HepG2 (cell line): ENCODE measurements at regions not wholly inside any gene's neighbourhood (a gene's known extent, or its start where the extent isn't known, plus 50 kb on each side); places are given as distances from the start of the nearest gene placed in this dataset.

ENCODE experiments used
- ATAC-seq: fragments of 200-7000 bp; cut with Tn5 transposase; 3 replicates; pipeline ENCODE4 v1.9.1; 2020; ENCODE audit warnings: mild to moderate bottlenecking, moderate library complexity
- BruUV-seq: library from RNA; stranded (reverse); fragments of 400-500 nt; replicated peaks from 2 replicates; lab custom pipeline; 2021; lab: Mats Ljungman, UMichigan
- CTCF ChIA-PET: fragments of 300-600 bp; formaldehyde crosslinking; extraction: SDS; loops from one replicate; lab custom pipeline; 2021; ENCODE audit warnings: low total read pairs, inconsistent platforms, low intra/inter-chr PET ratio; lab: Yijun Ruan, JAX
- POLR2A ChIA-PET: fragments of 350-600 bp; sonication (Branson Sonifier 250); formaldehyde crosslinking; loops from one replicate; lab custom pipeline; 2020; ENCODE audit warnings: antibody characterized with exemption, inconsistent platforms; lab: Yijun Ruan, JAX
- DNase-seq: peaks from one replicate; pipeline ENCODE4 v3.0.0-alpha.2; 2015; ENCODE audit warnings: low spot score
- FAIRE-seq: peaks from 3 replicates; lab custom pipeline; 2011; peaks lifted over from hg19 to GRCh38; lab: Jason Lieb, UNC
- H2AFZ ChIP-seq: one replicate; pipeline ENCODE4 v1.6.1; 2011; ENCODE audit warnings: low read length, inconsistent platforms
- H3K27ac ChIP-seq: fragments of 300-600 bp; 3 replicates; pipeline ENCODE4 v1.8.0; 2011; ENCODE audit warnings: mixed run types, mild to moderate bottlenecking, mixed read lengths, low read length, inconsistent platforms; ENCODE audit not compliant: insufficient read depth; ENCODE audit errors: extremely low read length
- H3K27me3 ChIP-seq, 2 experiments: fragments of 200-600 bp in 1 of 2; 2 replicates in 1 of 2; 3 replicates in 1 of 2; pipeline versions ENCODE4 v1.6.0 to v1.8.0; 2011; ENCODE audit warnings: low read length in 2 of 2, mild to moderate bottlenecking in 2 of 2, moderate library complexity in 2 of 2, inconsistent platforms in 1 of 2; ENCODE audit not compliant: insufficient read depth in 2 of 2, control insufficient read depth in 1 of 2
- H3K36me3 ChIP-seq, 2 experiments: fragments of 200-600 bp in 1 of 2; replicated peaks in 1 of 2; 2 replicates in 1 of 2; 3 replicates in 1 of 2; pipeline versions ENCODE4 v1.5.1 to v1.8.0; 2011; ENCODE audit warnings: low read length in 2 of 2, inconsistent platforms in 1 of 2; ENCODE audit not compliant: insufficient read depth in 2 of 2, control insufficient read depth in 1 of 2
- H3K4me1 ChIP-seq: 2 replicates; pipeline ENCODE4 v1.5.1; 2012; ENCODE audit warnings: low read length, inconsistent platforms; ENCODE audit not compliant: insufficient read depth
- H3K4me2 ChIP-seq: 2 replicates; pipeline ENCODE4 v1.6.0; 2011; ENCODE audit warnings: low read depth, low read length, inconsistent platforms
- H3K4me3 ChIP-seq, 3 experiments: fragments of 200-600 bp in 1 of 3; sonication (generic), shearing (Covaris generic) in 1 of 3; replicated peaks in 1 of 3; 2 replicates each; pipeline ENCODE4 v1.5.1; 2011 to 2016; ENCODE audit warnings: low read length in 3 of 3, inconsistent platforms in 2 of 3, low read depth in 2 of 3, mild to moderate bottlenecking in 2 of 3, control low read depth in 1 of 3, mixed read lengths in 1 of 3; ENCODE audit not compliant: insufficient read depth in 1 of 3
- H3K79me2 ChIP-seq: one replicate; pipeline ENCODE4 v1.6.1; 2011; ENCODE audit warnings: low read length, inconsistent platforms; ENCODE audit not compliant: insufficient read depth
- H3K9ac ChIP-seq: 2 replicates; pipeline ENCODE4 v1.6.0; 2011; ENCODE audit warnings: mild to moderate bottlenecking, low read depth, low read length, inconsistent platforms; ENCODE audit not compliant: insufficient read depth
- H3K9me3 ChIP-seq: 2 replicates; pipeline ENCODE4 v1.5.1; 2012; ENCODE audit warnings: mild to moderate bottlenecking, low read length
- H4K20me1 ChIP-seq: 2 replicates; pipeline ENCODE4 v1.6.0; 2011; ENCODE audit warnings: inconsistent platforms, mild to moderate bottlenecking, low read length, moderate library complexity; ENCODE audit not compliant: insufficient read depth
- DMAP1 ChIP-seq: IDR thresholded peaks from 2 replicates; pipeline ENCODE4 v1.6.1; 2016
- GLI4 ChIP-seq: sonication (generic); formaldehyde crosslinking; IDR thresholded peaks from 2 replicates; pipeline ENCODE4 v1.5.1; 2020; ENCODE audit warnings: missing genetic modification reagents, mild to moderate bottlenecking, moderate library complexity, borderline replicate concordance
- HMG20A ChIP-seq: IDR thresholded peaks from 2 replicates; pipeline ENCODE4 v1.6.1; 2016; ENCODE audit warnings: borderline replicate concordance
- HNRNPK ChIP-seq: fragments of 200-400 bp; formaldehyde crosslinking; IDR thresholded peaks from 2 replicates; pipeline ENCODE4 v1.6.1; 2018; ENCODE audit warnings: low read length, low read depth, moderate library complexity, mild to moderate bottlenecking; ENCODE audit not compliant: poor library complexity, severe bottlenecking
- MTF2 ChIP-seq: sonication (generic); formaldehyde crosslinking; IDR thresholded peaks from 2 replicates; pipeline ENCODE4 v1.5.0; 2020; ENCODE audit warnings: missing genetic modification reagents, borderline replicate concordance
- PCBP2 ChIP-seq: fragments of 200-400 bp; formaldehyde crosslinking; optimal IDR thresholded peaks from 2 replicates; pipeline ENCODE3; 2018; ENCODE audit warnings: low read length, low read depth; ENCODE audit not compliant: poor library complexity, severe bottlenecking
- SRSF4 ChIP-seq: fragments of 200-400 bp; formaldehyde crosslinking; IDR thresholded peaks from one replicate; pipeline ENCODE4 v1.6.1; 2018; ENCODE audit warnings: mild to moderate bottlenecking, low read depth, low read length, moderate library complexity; ENCODE audit not compliant: poor library complexity, severe bottlenecking
- TCF7 ChIP-seq: sonication (generic); IDR thresholded peaks from 2 replicates; pipeline ENCODE4 v1.6.1; 2016; ENCODE audit warnings: antibody characterized with exemption, low read depth
- ZMAT3 ChIP-seq: sonication (generic); formaldehyde crosslinking; conservative IDR thresholded peaks from 2 replicates; pipeline ENCODE4 v1.7.0; 2021; ENCODE audit warnings: missing genetic modification reagents
- ZNF549 ChIP-seq: sonication (generic); formaldehyde crosslinking; IDR thresholded peaks from 2 replicates; pipeline ENCODE4 v1.5.0; 2020; ENCODE audit warnings: missing genetic modification reagents
- ZNF572 ChIP-seq: sonication (generic); formaldehyde crosslinking; IDR thresholded peaks from 2 replicates; pipeline ENCODE4 v1.5.1; 2020; ENCODE audit warnings: mild to moderate bottlenecking, missing genetic modification reagents
- WGBS: methylation state at CpG from one replicate; pipeline ENCODE4 v1.1.6; 2017; ENCODE audit warnings: low lambda C conversion rate; 5-methylcytosine and 5-hydroxymethylcytosine counted together
- in situ Hi-C: cut with HindIII; loops from 2 replicates; pipeline ENCODE4 v1.10.0; 2017; ENCODE audit warnings: low pct_unique_long_range_greater_than_20kb; ENCODE audit not compliant: extremely low pct_ligation_motif_present
- intact Hi-C: fragments of 100-400 bp; cut with micrococcal nuclease; formaldehyde crosslinking; loops from one replicate; pipeline ENCODE4 v1.10.0; 2022; ENCODE audit not compliant: unreplicated experiment
- TF ChIP-seq, protein P1 (sequence below): sonication (generic); formaldehyde crosslinking; IDR thresholded peaks from 2 replicates; pipeline ENCODE4 v1.4.0; 2020; ENCODE audit warnings: low read depth, mild to moderate bottlenecking, missing genetic modification reagents
- TF ChIP-seq, protein P2 (sequence below): sonication (generic); formaldehyde crosslinking; IDR thresholded peaks from 2 replicates; pipeline ENCODE4 v1.4.0; 2020; ENCODE audit warnings: low read depth, mild to moderate bottlenecking, missing genetic modification reagents
- TF ChIP-seq, protein P3 (sequence below): sonication (generic); formaldehyde crosslinking; IDR thresholded peaks from 2 replicates; pipeline ENCODE4 v1.4.0; 2020; ENCODE audit warnings: missing genetic modification reagents
- TF ChIP-seq, protein P4 (sequence below): sonication (generic); formaldehyde crosslinking; IDR thresholded peaks from 2 replicates; pipeline ENCODE4 v1.5.0; 2020; ENCODE audit warnings: missing genetic modification reagents, mild to moderate bottlenecking, borderline replicate concordance
- TF ChIP-seq, protein P5 (sequence below): sonication (generic); formaldehyde crosslinking; IDR thresholded peaks from 2 replicates; pipeline ENCODE4 v1.8.1; 2023; ENCODE audit warnings: mild to moderate bottlenecking, missing genetic modification reagents

DNA sequence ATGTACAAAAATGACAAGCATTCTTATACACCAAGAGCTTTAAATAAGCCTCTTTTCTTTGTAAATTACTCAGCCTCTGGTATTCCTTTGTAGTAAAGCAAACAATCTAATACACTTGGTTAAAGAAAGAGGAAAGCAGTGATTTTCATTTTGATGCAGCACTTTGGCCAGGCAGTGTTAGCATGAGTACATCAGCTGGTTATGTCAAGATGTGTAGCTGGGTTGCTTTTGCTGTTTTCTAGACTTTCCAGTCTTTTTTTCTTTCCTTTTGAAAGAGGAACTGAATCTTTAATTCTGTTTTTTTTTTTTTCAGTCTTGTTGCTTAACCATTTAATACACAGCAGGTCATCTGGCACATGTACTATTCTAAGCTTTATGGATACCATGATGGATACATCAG lies 167.1 kb upstream of the AADAT start (continued):
- TF ChIP-seq ZNF549 (CRISPR knock-in tag) (no peak), HNRNPK (no peak), TCF7 (no peak), ZNF572 (CRISPR knock-in tag) (no peak), GLI4 (CRISPR knock-in tag) (no peak)
- TF ChIP-seq, protein P1, sequence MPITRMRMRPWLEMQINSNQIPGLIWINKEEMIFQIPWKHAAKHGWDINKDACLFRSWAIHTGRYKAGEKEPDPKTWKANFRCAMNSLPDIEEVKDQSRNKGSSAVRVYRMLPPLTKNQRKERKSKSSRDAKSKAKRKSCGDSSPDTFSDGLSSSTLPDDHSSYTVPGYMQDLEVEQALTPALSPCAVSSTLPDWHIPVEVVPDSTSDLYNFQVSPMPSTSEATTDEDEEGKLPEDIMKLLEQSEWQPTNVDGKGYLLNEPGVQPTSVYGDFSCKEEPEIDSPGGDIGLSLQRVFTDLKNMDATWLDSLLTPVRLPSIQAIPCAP (CRISPR knock-in tag) = no peak
- TF ChIP-seq, protein P2, sequence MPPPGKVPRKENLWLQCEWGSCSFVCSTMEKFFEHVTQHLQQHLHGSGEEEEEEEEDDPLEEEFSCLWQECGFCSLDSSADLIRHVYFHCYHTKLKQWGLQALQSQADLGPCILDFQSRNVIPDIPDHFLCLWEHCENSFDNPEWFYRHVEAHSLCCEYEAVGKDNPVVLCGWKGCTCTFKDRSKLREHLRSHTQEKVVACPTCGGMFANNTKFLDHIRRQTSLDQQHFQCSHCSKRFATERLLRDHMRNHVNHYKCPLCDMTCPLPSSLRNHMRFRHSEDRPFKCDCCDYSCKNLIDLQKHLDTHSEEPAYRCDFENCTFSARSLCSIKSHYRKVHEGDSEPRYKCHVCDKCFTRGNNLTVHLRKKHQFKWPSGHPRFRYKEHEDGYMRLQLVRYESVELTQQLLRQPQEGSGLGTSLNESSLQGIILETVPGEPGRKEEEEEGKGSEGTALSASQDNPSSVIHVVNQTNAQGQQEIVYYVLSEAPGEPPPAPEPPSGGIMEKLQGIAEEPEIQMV (CRISPR knock-in tag) = no peak

DNA sequence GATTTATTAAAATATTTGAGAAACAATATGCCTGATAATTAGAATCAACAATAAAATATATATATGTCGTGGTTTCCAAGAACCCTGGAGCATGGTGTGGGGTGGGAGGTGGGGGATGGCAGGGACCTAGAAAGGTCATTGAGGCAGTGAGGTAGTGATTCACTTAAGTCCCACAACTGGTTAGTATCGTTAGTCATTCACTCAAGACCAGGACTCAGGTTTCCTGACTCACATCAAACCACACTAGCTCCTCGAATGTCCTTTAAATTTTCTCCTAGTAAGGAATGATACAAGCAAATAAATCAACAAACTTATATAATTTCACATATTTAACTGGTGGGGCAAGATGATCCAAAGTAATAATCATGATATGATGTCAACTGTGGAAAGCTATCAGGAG lies 158.8 kb upstream of the AADAT start:
- DNase-seq = no peak
- intact Hi-C loops = no loop called here
- Histone ChIP-seq H3K4me2 (no peak overlapping the region), H3K4me1 (no peaks in the 10 kb centered on the region), H3K4me3 (no peak overlapping the region), H3K27ac (no peak overlapping the region), H3K27me3 (no peaks in the 10 kb centered on the region), H3K9me3 (no peaks in the 10 kb centered on the region), H3K79me2 (no peaks in the 10 kb centered on the region), H3K9ac (no peak overlapping the region), H4K20me1 (no peaks in the 10 kb centered on the region), H2AFZ (no peak overlapping the region), H3K36me3 (no peaks in the 10 kb centered on the region)
- FAIRE-seq = no peak
- no TSS peak for BruUV-seq
- ChIA-PET CTCF (no interaction called here), POLR2A (no interaction called here)
- no peak for ATAC-seq
- TF ChIP-seq, protein P3, sequence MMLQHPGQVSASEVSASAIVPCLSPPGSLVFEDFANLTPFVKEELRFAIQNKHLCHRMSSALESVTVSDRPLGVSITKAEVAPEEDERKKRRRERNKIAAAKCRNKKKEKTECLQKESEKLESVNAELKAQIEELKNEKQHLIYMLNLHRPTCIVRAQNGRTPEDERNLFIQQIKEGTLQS (CRISPR knock-in tag) = no peak
- TF ChIP-seq MTF2 (CRISPR knock-in tag) (no peak), SRSF4 (no peak), ZMAT3 (CRISPR knock-in tag) (no peak), DMAP1 (CRISPR knock-in tag) (no peak), HMG20A (CRISPR knock-in tag) (no peak), PCBP2 (no peak)
- TF ChIP-seq, protein P4, sequence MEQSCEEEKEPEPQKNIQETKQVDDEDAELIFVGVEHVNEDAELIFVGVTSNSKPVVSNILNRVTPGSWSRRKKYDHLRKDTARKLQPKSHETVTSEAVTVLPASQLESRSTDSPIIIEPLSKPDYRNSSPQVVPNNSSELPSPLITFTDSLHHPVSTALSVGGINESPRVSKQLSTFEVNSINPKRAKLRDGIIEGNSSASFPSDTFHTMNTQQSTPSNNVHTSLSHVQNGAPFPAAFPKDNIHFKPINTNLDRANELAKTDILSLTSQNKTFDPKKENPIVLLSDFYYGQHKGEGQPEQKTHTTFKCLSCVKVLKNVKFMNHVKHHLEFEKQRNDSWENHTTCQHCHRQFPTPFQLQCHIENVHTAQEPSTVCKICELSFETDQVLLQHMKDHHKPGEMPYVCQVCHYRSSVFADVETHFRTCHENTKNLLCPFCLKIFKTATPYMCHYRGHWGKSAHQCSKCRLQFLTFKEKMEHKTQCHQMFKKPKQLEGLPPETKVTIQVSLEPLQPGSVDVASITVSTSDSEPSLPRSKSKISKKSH = no peak
- TF ChIP-seq, protein P5, sequence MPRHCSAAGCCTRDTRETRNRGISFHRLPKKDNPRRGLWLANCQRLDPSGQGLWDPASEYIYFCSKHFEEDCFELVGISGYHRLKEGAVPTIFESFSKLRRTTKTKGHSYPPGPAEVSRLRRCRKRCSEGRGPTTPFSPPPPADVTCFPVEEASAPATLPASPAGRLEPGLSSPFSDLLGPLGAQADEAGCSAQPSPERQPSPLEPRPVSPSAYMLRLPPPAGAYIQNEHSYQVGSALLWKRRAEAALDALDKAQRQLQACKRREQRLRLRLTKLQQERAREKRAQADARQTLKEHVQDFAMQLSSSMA (CRISPR knock-in tag) = no peak
- in situ Hi-C loops = no loop called here
- WGBS = 1% methylated on average over 3 of the region's 3 CpGs
